B cell (primary cell): ENCODE measurements at regions not wholly inside any gene's neighbourhood (a gene's known extent, or its start where the extent isn't known, plus 50 kb on each side); places are given as distances from the start of the nearest gene placed in this dataset.

Source experiments
- CTCF ChIP-seq: fragments of 200-600 bp; IDR thresholded peaks from one replicate; pipeline ENCODE4 v1.8.0; 2022; ENCODE audit warnings: antibody characterized with exemption, mild to moderate bottlenecking
- EZH2 ChIP-seq: IDR thresholded peaks from 2 replicates; pipeline ENCODE4 v1.6.1; 2012; ENCODE audit warnings: borderline replicate concordance, low read depth, mild to moderate bottlenecking, moderate library complexity, low read length; ENCODE audit not compliant: insufficient read depth, poor library complexity, severe bottlenecking

GRCh38 chr18:71729611-71730010 is 814.5 kb downstream of the CBLN2 start:
- TF ChIP-seq EZH2 (no peak), CTCF (no peak)
